ENCODE measurements at regions not wholly inside any gene's neighbourhood (a gene's known extent, or its start where the extent isn't known, plus 50 kb on each side); places are given as distances from the start of the nearest gene placed in this dataset.

GRCh38 chr3:184489268-184489841, 72.2 kb upstream of the EPHB3 start:
- TF ChIP-seq GATA2 (IDR thresholded peaks at IDR 0.05; ENCODE audit: low read depth, low read length) (no peak), GATA3 (IDR thresholded peaks at IDR 0.05; ENCODE audit: low read depth, low read length) (no peak)

- TF ChIP-seq GATA2 (IDR thresholded peaks at IDR 0.05; ENCODE audit: low read depth, low read length), result no peak
- TF ChIP-seq GATA3 (IDR thresholded peaks at IDR 0.05; ENCODE audit: low read depth, low read length), result no peak
Measured at GRCh38 chr3:184491011-184491576, 70.5 kb upstream of the EPHB3 start.

- TF ChIP-seq GATA3 (IDR thresholded peaks at IDR 0.05; ENCODE audit: low read depth, low read length) (no peak), GATA2 (IDR thresholded peaks at IDR 0.05; ENCODE audit: low read depth, low read length) (no peak)
Measured at GRCh38 chr3:184491867-184492615, 69.5 kb upstream of the EPHB3 start.

- no peak for TF ChIP-seq GATA2 (IDR thresholded peaks at IDR 0.05; ENCODE audit: low read depth, low read length)
- no peak for TF ChIP-seq GATA3 (IDR thresholded peaks at IDR 0.05; ENCODE audit: low read depth, low read length)
Measured at GRCh38 chr3:184496933-184497332, 64.7 kb upstream of the EPHB3 start.

- TF ChIP-seq GATA3 (IDR thresholded peaks at IDR 0.05; ENCODE audit: low read depth, low read length) (no peak), GATA2 (IDR thresholded peaks at IDR 0.05; ENCODE audit: low read depth, low read length) (no peak)
Measured at GRCh38 chr3:184497804-184498203, 63.8 kb upstream of the EPHB3 start.

- TF ChIP-seq GATA2 (IDR thresholded peaks at IDR 0.05; ENCODE audit: low read depth, low read length), result no peak
- no peak for TF ChIP-seq GATA3 (IDR thresholded peaks at IDR 0.05; ENCODE audit: low read depth, low read length)
Measured at GRCh38 chr3:184498986-184499606, 62.5 kb upstream of the EPHB3 start.

GRCh38 chr3:184500344-184500923, 61.2 kb upstream of the EPHB3 start:
- TF ChIP-seq GATA3 (IDR thresholded peaks at IDR 0.05; ENCODE audit: low read depth, low read length) (no peak), GATA2 (IDR thresholded peaks at IDR 0.05; ENCODE audit: low read depth, low read length) (no peak)

GRCh38 chr3:184502123-184502667, 59.4 kb upstream of the EPHB3 start:
- TF ChIP-seq GATA3 (IDR thresholded peaks at IDR 0.05; ENCODE audit: low read depth, low read length), result no peak
- no peak for TF ChIP-seq GATA2 (IDR thresholded peaks at IDR 0.05; ENCODE audit: low read depth, low read length)

GRCh38 chr3:184503647-184504046, 57.9 kb upstream of the EPHB3 start:
- no peak for TF ChIP-seq GATA2 (IDR thresholded peaks at IDR 0.05; ENCODE audit: low read depth, low read length)

- TF ChIP-seq GATA3 (IDR thresholded peaks at IDR 0.05; ENCODE audit: low read depth, low read length), result no peak
- no peak for TF ChIP-seq GATA2 (IDR thresholded peaks at IDR 0.05; ENCODE audit: low read depth, low read length)
Measured at GRCh38 chr3:184505076-184505878, 56.3 kb upstream of the EPHB3 start.

GRCh38 chr3:184506561-184506991, 55.0 kb upstream of the EPHB3 start:
- TF ChIP-seq GATA2 (IDR thresholded peaks at IDR 0.05; ENCODE audit: low read depth, low read length) (no peak), GATA3 (IDR thresholded peaks at IDR 0.05; ENCODE audit: low read depth, low read length) (no peak)

GRCh38 chr3:184508938-184509337, 52.6 kb upstream of the EPHB3 start:
- TF ChIP-seq GATA2 (IDR thresholded peaks at IDR 0.05; ENCODE audit: low read depth, low read length) (no peak), GATA3 (IDR thresholded peaks at IDR 0.05; ENCODE audit: low read depth, low read length) (no peak)

- no peak for TF ChIP-seq GATA3 (IDR thresholded peaks at IDR 0.05; ENCODE audit: low read depth, low read length)
- no peak for TF ChIP-seq GATA2 (IDR thresholded peaks at IDR 0.05; ENCODE audit: low read depth, low read length)
Measured at GRCh38 chr3:184511741-184512140, 49.8 kb upstream of the EPHB3 start.
